Stimulated activated CD4-positive, alpha-beta T cell treated with anti-CD3 and anti-CD28 coated beads, TNF-alpha, amount 100 ng/mL, for 48 hours (primary cell): ENCODE measurements at regions not wholly inside any gene's neighbourhood (a gene's known extent, or its start where the extent isn't known, plus 50 kb on each side); places are given as distances from the start of the nearest gene placed in this dataset.
"Not testable (repeated sequence)": the region's sequence is repeated elsewhere in the genome, so short reads cannot be mapped to it uniquely, and the experiment has no call there.

Experiments
- DNase-seq, 3 donors: peaks; one replicate each; pipeline ENCODE4 v3.0.0-alpha.2; 2020; ENCODE audit warnings: low read depth in 3 of 3

- not testable (repeated sequence) for DNase-seq
These were observed 65.4 kb upstream of the ZNF195 start for GRCh38 chr11:3444420-3444744.

- not testable (repeated sequence) for DNase-seq
These were observed 64.9 kb upstream of the ZNF195 start for GRCh38 chr11:3443700-3444419.

- not testable (repeated sequence) for DNase-seq
These were observed 58.5 kb upstream of the ZNF195 start for GRCh38 chr11:3437441-3437840.

GRCh38 chr11:3434976-3435375 lies 56.0 kb upstream of the ZNF195 start:
- no peak for DNase-seq

GRCh38 chr11:3429191-3429590 lies 50.2 kb upstream of the ZNF195 start:
- DNase-seq, result not testable (repeated sequence)
